Stimulated activated CD4-positive, alpha-beta T cell treated with anti-CD3 and anti-CD28 coated beads, Interleukin-1b, Interleukin-23, amount 100 ng/mL, for 24 hours (primary cell): ENCODE measurements at regions not wholly inside any gene's neighbourhood (a gene's known extent, or its start where the extent isn't known, plus 50 kb on each side); places are given as distances from the start of the nearest gene placed in this dataset.
"Not testable (repeated sequence)": the region's sequence is repeated elsewhere in the genome, so short reads cannot be mapped to it uniquely, and the experiment has no call there.

Source experiments
- DNase-seq, 4 experiments: peaks; one replicate each; pipeline ENCODE4 v3.0.0-alpha.2; 2020; ENCODE audit warnings: low read depth in 4 of 4, low spot score in 1 of 4

GRCh38 chr7:51472873-51473272 lies 156.3 kb upstream of the COBL start:
- DNase-seq: no peak

GRCh38 chr7:51471981-51472296 lies 155.3 kb upstream of the COBL start:
- DNase-seq: no peak

GRCh38 chr7:51471210-51471980 lies 154.8 kb upstream of the COBL start:
- no peak for DNase-seq

- no peak for DNase-seq
Measured at GRCh38 chr7:51467384-51468017, 150.9 kb upstream of the COBL start.

- DNase-seq: no peak
Measured at GRCh38 chr7:51459809-51460208, 143.2 kb upstream of the COBL start.

- no peak for DNase-seq
Measured at GRCh38 chr7:51458693-51459092, 142.1 kb upstream of the COBL start.

GRCh38 chr7:51457079-51457478 lies 140.5 kb upstream of the COBL start:
- no peak for DNase-seq

- DNase-seq: no peak
Measured at GRCh38 chr7:51456431-51457060, 139.9 kb upstream of the COBL start.

GRCh38 chr7:51455948-51456347 lies 139.3 kb upstream of the COBL start:
- no peak for DNase-seq

- DNase-seq: no peak
Measured at GRCh38 chr7:51455513-51455912, 138.9 kb upstream of the COBL start.

GRCh38 chr7:51455086-51455485 lies 138.5 kb upstream of the COBL start:
- no peak for DNase-seq

- no peak for DNase-seq
Measured at GRCh38 chr7:51452694-51453093, 136.1 kb upstream of the COBL start.

- no peak for DNase-seq
Measured at GRCh38 chr7:51451751-51452476, 135.3 kb upstream of the COBL start.

GRCh38 chr7:51450541-51450940 lies 133.9 kb upstream of the COBL start:
- no peak for DNase-seq

GRCh38 chr7:51446785-51447184 lies 130.2 kb upstream of the COBL start:
- DNase-seq: no peak

- no peak for DNase-seq
Measured at GRCh38 chr7:51446356-51446755, 129.7 kb upstream of the COBL start.

- no peak for DNase-seq
Measured at GRCh38 chr7:51444936-51445335, 128.3 kb upstream of the COBL start.

- DNase-seq: peak; percentile 3 to 24 (median 13)
Measured at GRCh38 chr7:51430480-51431086, 114.0 kb upstream of the COBL start.

GRCh38 chr7:51428217-51428887 lies 111.7 kb upstream of the COBL start:
- no peak for DNase-seq

- DNase-seq: no peak
Measured at GRCh38 chr7:51426163-51426562, 109.6 kb upstream of the COBL start.

GRCh38 chr7:51409934-51410333 lies 93.3 kb upstream of the COBL start:
- not testable (repeated sequence) for DNase-seq
